ENCODE measurements at regions not wholly inside any gene's neighbourhood (a gene's known extent, or its start where the extent isn't known, plus 50 kb on each side); places are given as distances from the start of the nearest gene placed in this dataset.
"Not testable (repeated sequence)": the region's sequence is repeated elsewhere in the genome, so short reads cannot be mapped to it uniquely, and the experiment has no call there.

DNA sequence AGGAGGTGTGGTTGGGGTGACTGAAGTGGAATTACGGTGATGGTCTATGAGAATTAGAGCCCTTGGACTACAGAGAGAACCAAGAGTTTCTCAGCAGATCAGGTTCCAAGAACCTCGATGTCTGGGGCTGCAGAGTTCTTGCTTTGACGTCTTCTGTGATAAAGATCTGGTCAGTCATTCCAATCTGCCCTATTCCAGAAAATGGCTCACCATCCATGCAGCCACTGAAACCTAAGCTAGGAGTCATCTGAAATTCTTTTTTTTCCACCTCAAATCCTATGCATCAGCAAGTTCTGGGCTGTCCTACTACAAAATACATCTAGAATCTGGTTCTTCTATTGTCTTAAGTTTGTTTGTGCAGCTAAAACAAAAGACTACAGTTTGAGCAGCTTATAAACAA lies 254.4 kb upstream of the PGRMC2 start:
- no peaks in the 10 kb centered on the region for H3K9me3 ChIP-seq (ENCODE audit: low read depth)
- TF ChIP-seq, protein P1, sequence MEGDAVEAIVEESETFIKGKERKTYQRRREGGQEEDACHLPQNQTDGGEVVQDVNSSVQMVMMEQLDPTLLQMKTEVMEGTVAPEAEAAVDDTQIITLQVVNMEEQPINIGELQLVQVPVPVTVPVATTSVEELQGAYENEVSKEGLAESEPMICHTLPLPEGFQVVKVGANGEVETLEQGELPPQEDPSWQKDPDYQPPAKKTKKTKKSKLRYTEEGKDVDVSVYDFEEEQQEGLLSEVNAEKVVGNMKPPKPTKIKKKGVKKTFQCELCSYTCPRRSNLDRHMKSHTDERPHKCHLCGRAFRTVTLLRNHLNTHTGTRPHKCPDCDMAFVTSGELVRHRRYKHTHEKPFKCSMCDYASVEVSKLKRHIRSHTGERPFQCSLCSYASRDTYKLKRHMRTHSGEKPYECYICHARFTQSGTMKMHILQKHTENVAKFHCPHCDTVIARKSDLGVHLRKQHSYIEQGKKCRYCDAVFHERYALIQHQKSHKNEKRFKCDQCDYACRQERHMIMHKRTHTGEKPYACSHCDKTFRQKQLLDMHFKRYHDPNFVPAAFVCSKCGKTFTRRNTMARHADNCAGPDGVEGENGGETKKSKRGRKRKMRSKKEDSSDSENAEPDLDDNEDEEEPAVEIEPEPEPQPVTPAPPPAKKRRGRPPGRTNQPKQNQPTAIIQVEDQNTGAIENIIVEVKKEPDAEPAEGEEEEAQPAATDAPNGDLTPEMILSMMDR (IDR thresholded peaks at IDR 0.05; ENCODE audit: low read depth, low read length), result no peak

DNA sequence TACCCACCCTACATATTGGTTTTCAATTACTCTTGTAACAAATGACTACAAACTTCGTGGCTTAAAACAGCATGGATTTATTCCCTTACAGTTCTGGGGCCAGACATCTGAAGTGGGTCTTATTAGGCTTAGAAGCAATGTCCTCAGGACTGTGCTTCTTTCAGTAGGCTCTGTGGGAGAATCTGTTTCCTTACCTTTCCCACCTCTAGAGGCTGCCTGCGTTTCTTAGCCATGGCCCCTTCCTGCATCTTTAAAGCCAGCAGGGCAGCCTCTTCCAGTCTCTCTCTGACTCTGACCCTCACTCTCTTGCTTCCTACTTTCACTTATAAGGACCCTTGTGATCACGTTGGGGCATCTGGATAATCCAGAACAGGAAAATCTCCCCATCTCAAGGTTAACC lies 252.5 kb upstream of the PGRMC2 start:
- TF ChIP-seq, protein P1 (IDR thresholded peaks at IDR 0.05; ENCODE audit: low read depth, low read length), result no peak
- Histone ChIP-seq H3K4me1 (ENCODE audit: low read depth) (no peaks in the 10 kb centered on the region), H3K27ac (no peak overlapping the region), H3K4me3 (no peak overlapping the region), H3K27me3 (no peaks in the 10 kb centered on the region), H3K9me3 (ENCODE audit: low read depth) (no peaks in the 10 kb centered on the region), H3K36me3 (no peaks in the 10 kb centered on the region)
- DNase-seq (ENCODE audit: low read depth in 1 of 2, low spot score in 1 of 2), result no peak

More for the DNA sequence above, 254.4 kb upstream of the PGRMC2 start:
- H3K4me1 ChIP-seq (ENCODE audit: low read depth), result no peaks in the 10 kb centered on the region
- no peaks in the 10 kb centered on the region for H3K27me3 ChIP-seq
- no peak overlapping the region for H3K4me3 ChIP-seq
- H3K27ac ChIP-seq, result no peak overlapping the region
- no peak for DNase-seq (ENCODE audit: low read depth in 1 of 2, low spot score in 1 of 2)
- no peaks in the 10 kb centered on the region for H3K36me3 ChIP-seq

DNA sequence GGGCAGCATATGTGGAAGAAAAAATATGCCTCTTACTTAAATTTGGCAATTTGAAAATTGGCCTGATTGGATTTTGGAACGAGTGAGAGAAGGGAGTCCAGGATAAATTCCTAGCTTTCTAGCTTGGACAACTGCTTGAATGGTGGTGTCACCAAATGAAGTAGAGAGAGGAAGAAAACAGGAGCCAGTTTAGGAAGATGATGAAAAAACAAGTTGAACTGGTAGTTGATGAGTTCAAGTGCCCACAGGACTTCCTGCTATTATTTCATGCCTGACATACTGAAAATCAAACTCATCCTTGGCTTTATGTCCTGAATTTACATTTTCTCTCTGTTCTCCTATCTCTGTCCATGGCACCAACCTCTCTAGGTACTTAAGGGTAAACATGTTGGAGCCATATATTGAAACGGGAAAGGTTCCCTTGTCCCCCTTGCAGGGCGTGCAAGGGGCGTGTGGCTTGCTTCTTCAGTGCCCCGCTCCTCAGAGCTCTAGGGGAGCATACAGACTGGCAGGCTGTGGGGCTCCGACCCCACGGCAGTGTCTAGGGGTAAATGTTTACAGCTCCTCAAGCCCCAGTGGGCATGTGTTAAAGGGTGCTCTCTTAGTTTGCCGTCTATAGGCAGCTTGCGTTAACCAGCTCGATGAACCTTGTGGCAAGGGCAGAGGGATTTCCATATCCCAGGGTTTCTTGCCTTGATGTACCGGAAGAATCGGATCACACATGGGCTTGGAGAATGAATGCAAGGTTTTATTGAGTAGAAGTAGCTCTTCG lies 250.7 kb upstream of the PGRMC2 start:
- no peaks in the 10 kb centered on the region for H3K27me3 ChIP-seq
- DNase-seq (ENCODE audit: low read depth in 1 of 2, low spot score in 1 of 2), result no peak
- no peak overlapping the region for H3K27ac ChIP-seq
- no peaks in the 10 kb centered on the region for H3K9me3 ChIP-seq (ENCODE audit: low read depth)
- TF ChIP-seq, protein P1 (IDR thresholded peaks at IDR 0.05; ENCODE audit: low read depth, low read length), result no peak
- no peaks in the 10 kb centered on the region for H3K36me3 ChIP-seq
- no peaks in the 10 kb centered on the region for H3K4me1 ChIP-seq (ENCODE audit: low read depth)
- no peak overlapping the region for H3K4me3 ChIP-seq

DNA sequence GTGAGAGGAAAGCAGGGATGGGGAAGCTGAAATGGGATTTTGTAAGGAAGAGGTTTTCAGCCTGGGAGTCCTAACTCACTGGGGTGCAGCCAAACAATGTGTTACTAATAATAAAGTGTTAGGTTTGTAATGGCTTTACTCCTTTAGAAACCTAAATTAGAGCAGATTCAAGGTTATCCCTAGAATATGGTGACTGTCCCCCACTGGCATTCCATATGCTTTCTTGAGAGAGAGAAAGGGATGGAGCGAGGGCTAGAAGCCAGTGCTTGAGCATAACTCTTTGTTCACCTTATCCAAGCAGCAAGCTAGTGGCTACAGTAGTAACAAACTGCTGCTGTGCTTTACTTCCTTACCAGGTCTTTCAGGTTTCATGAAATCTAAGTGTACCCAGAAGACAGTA lies 249.1 kb upstream of the PGRMC2 start:
- Histone ChIP-seq H3K4me1 (ENCODE audit: low read depth) (no peaks in the 10 kb centered on the region), H3K4me3 (no peak overlapping the region), H3K9me3 (ENCODE audit: low read depth) (no peaks in the 10 kb centered on the region), H3K27ac (no peak overlapping the region), H3K27me3 (no peaks in the 10 kb centered on the region), H3K36me3 (no peaks in the 10 kb centered on the region)
- no peak for DNase-seq (ENCODE audit: low read depth in 1 of 2, low spot score in 1 of 2)
- TF ChIP-seq, protein P1 (IDR thresholded peaks at IDR 0.05; ENCODE audit: low read depth, low read length), result no peak

DNA sequence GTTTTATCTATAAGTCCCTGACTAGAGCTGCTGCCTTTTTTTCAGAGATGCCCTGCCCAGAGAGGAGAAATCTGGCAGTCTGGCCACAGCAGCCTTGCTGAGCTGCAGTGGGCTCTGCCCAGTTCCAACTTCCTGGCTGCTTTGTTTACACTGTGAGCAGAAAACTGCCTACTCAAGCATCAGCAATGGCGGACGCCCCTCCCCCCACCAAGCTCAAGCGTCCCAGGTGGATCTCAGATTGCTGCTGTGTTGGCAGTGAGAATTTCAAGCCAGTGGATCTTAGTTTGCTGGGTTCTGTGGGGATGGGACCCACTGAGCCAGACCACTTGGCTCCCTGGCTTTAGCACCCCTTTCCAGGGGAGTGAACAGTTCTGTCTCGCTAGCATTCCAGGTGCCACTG lies 247.9 kb upstream of the PGRMC2 start:
- DNase-seq (ENCODE audit: low read depth in 1 of 2, low spot score in 1 of 2); H3K4me1 ChIP-seq (ENCODE audit: low read depth); H3K4me3 ChIP-seq; H3K27ac ChIP-seq; H3K27me3 ChIP-seq; H3K36me3 ChIP-seq; H3K9me3 ChIP-seq (ENCODE audit: low read depth): not testable (repeated sequence)

DNA sequence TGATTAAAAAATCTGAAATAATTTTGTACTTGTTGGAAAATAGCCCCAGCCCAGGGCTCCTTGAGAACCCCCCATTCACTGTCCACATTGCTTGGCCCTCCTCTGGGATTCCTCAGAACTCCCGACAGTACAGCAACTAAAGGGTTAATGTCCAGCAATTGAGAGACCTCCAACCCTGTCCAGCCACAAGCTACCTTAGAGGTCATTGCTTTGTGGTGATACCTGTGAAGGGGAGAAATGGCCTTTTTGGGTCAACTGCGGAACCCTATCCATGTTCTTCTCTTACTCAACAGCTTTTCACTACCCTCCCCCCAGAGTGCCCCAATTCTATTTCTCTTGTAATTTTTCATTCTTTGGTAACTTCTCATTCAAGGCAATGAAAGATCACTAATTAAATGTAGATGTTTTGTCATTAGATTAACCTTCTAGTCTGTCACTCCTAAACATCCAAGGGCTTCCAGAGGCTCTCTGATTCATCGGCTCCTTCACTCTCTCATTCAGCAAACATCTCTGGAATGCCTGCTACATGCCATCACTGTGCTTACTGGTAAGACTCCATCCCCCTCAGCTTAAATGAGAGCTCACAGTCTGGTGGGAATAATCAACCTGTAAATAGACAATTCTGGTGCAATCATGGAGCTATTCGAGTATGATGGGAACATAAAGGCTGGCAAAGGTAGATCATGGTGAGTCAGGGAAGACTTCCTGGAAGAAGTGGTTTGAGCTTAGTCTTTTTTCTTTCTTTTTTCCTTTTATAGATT lies 241.4 kb upstream of the PGRMC2 start:
- H3K4me1 ChIP-seq (ENCODE audit: low read depth), result peaks cover 7% of the 10 kb centered on the region
- H3K36me3 ChIP-seq, result no peaks in the 10 kb centered on the region
- no peak overlapping the region for H3K27ac ChIP-seq
- TF ChIP-seq, protein P1 (IDR thresholded peaks at IDR 0.05; ENCODE audit: low read depth, low read length), result no peak
- DNase-seq (ENCODE audit: low read depth in 1 of 2, low spot score in 1 of 2), result peak; percentile 67 to 95
- H3K4me3 ChIP-seq, result no peak overlapping the region
- no peaks in the 10 kb centered on the region for H3K9me3 ChIP-seq (ENCODE audit: low read depth)
- no peaks in the 10 kb centered on the region for H3K27me3 ChIP-seq
